Fibroblast of mammary gland (primary cell): ENCODE measurements at regions not wholly inside any gene's neighbourhood (a gene's known extent, or its start where the extent isn't known, plus 50 kb on each side); places are given as distances from the start of the nearest gene placed in this dataset.

Experiments
- DNase-seq: peaks from one replicate; pipeline ENCODE4 v3.0.0-alpha.2; 2010; ENCODE audit warnings: low read depth
- H3K4me3 ChIP-seq: 2 replicates; pipeline ENCODE4 v1.5.1; 2011; ENCODE audit warnings: low read depth, mild to moderate bottlenecking, low read length, moderate library complexity; ENCODE audit not compliant: control insufficient read depth
- CTCF ChIP-seq: conservative IDR thresholded peaks from 2 replicates; pipeline ENCODE4 v1.5.1; 2011; ENCODE audit warnings: low read depth, low read length, inconsistent platforms; ENCODE audit not compliant: control insufficient read depth, insufficient read depth

- no peak overlapping the region for H3K4me3 ChIP-seq
- peak; percentile 29 for DNase-seq
- TF ChIP-seq CTCF: no peak
Measured at GRCh38 chr14:28570391-28570790, 196.2 kb upstream of the FOXG1 start.

- H3K4me3 ChIP-seq: no peak overlapping the region
- TF ChIP-seq CTCF: no peak
- DNase-seq: peak; percentile 21
Measured at GRCh38 chr14:28571636-28572035, 195.0 kb upstream of the FOXG1 start.

GRCh38 chr14:28576523-28576922 is 190.1 kb upstream of the FOXG1 start:
- TF ChIP-seq CTCF: no peak
- no peak overlapping the region for H3K4me3 ChIP-seq

GRCh38 chr14:28577187-28577586 is 189.4 kb upstream of the FOXG1 start:
- no peak overlapping the region for H3K4me3 ChIP-seq

More at GRCh38 chr14:28576523-28576922, 190.1 kb upstream of the FOXG1 start:
- DNase-seq: no peak

GRCh38 chr14:28577711-28578131 is 188.9 kb upstream of the FOXG1 start:
- peak; percentile 74 for DNase-seq
- no peak for TF ChIP-seq CTCF
- peak overlapping the region; percentile 42 for H3K4me3 ChIP-seq

More at GRCh38 chr14:28577187-28577586, 189.4 kb upstream of the FOXG1 start:
- DNase-seq: peak; percentile 10
- TF ChIP-seq CTCF: no peak

- no peak for DNase-seq
- H3K4me3 ChIP-seq: no peak overlapping the region
- TF ChIP-seq CTCF: no peak
Measured at GRCh38 chr14:28584951-28585350, 181.6 kb upstream of the FOXG1 start.

GRCh38 chr14:28589792-28590191 is 176.8 kb upstream of the FOXG1 start:
- no peak for DNase-seq
- H3K4me3 ChIP-seq: no peak overlapping the region
- no peak for TF ChIP-seq CTCF
